Colonic mucosa (tissue), 4 donors: ENCODE measurements at regions not wholly inside any gene's neighbourhood (a gene's known extent, or its start where the extent isn't known, plus 50 kb on each side); places are given as distances from the start of the nearest gene placed in this dataset.

Experiments
- DNase-seq: peaks from one replicate; pipeline ENCODE4 v3.0.0-alpha.2; 2020
- H3K27ac ChIP-seq: fragments of 200-600 bp; one replicate; pipeline ENCODE4 v1.8.0; 2021
- H3K27me3 ChIP-seq: fragments of 200-600 bp; one replicate; pipeline ENCODE4 v1.8.0; 2021
- H3K36me3 ChIP-seq: fragments of 200-600 bp; one replicate; pipeline ENCODE4 v1.8.0; 2021
- H3K4me1 ChIP-seq: fragments of 200-600 bp; one replicate; pipeline ENCODE4 v1.8.0; 2021; ENCODE audit warnings: mild to moderate bottlenecking
- H3K4me3 ChIP-seq: fragments of 200-600 bp; one replicate; pipeline ENCODE4 v1.8.0; 2021
- H3K9ac ChIP-seq, 2 donors: one replicate each; pipeline ENCODE4 v1.7.0; 2013; ENCODE audit warnings: control low read depth in 2 of 2, low read depth in 2 of 2, low read length in 2 of 2
- H3K9me3 ChIP-seq: fragments of 200-600 bp; one replicate; pipeline ENCODE4 v1.8.0; 2021
- intact Hi-C: fragments of 100-400 bp; cut with DNase I; formaldehyde crosslinking; loops from one replicate; pipeline ENCODE4 v1.14.1; 2022
- TF ChIP-seq, protein P1 (sequence below): fragments of 200-600 bp; IDR thresholded peaks from one replicate; pipeline ENCODE4 v1.8.0; 2022; ENCODE audit warnings: antibody characterized with exemption, mild to moderate bottlenecking
- donor health status: healthy.
- donor health status: DM: no; HTN: no; CAD: no.
- donor health status: DM: no; HTN: no; CAD: no.

DNA sequence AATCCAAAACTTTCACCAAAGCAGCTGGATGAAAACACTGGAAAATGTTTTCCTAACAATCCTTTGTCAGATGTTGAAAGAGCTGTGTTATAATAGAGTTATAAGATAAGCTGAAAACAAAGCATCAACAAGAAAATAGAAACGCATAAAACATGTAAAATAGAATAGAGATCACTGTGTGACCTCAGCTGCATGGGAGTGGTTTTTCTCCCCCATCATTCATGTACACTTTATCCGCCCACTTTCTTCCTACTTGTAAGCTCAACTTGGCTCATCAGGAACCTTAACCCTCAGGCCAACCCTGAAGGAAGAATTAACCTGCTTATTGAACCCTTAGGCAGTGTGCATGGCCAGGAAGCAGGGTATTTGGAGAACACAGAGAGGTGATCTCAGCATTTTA is 238.5 kb upstream of the PMFBP1 start:
- no peak for DNase-seq
- no peak overlapping the region for H3K4me3 ChIP-seq
- no peaks in the 10 kb centered on the region for H3K4me1 ChIP-seq
- no peak overlapping the region for H3K9ac ChIP-seq
- intact Hi-C loops, result no loop called here
- H3K36me3 ChIP-seq, result no peaks in the 10 kb centered on the region
- H3K27me3 ChIP-seq, result no peaks in the 10 kb centered on the region
- H3K9me3 ChIP-seq, result no peaks in the 10 kb centered on the region
- no peak overlapping the region for H3K27ac ChIP-seq
- TF ChIP-seq, protein P1, sequence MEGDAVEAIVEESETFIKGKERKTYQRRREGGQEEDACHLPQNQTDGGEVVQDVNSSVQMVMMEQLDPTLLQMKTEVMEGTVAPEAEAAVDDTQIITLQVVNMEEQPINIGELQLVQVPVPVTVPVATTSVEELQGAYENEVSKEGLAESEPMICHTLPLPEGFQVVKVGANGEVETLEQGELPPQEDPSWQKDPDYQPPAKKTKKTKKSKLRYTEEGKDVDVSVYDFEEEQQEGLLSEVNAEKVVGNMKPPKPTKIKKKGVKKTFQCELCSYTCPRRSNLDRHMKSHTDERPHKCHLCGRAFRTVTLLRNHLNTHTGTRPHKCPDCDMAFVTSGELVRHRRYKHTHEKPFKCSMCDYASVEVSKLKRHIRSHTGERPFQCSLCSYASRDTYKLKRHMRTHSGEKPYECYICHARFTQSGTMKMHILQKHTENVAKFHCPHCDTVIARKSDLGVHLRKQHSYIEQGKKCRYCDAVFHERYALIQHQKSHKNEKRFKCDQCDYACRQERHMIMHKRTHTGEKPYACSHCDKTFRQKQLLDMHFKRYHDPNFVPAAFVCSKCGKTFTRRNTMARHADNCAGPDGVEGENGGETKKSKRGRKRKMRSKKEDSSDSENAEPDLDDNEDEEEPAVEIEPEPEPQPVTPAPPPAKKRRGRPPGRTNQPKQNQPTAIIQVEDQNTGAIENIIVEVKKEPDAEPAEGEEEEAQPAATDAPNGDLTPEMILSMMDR, result no peak

DNA sequence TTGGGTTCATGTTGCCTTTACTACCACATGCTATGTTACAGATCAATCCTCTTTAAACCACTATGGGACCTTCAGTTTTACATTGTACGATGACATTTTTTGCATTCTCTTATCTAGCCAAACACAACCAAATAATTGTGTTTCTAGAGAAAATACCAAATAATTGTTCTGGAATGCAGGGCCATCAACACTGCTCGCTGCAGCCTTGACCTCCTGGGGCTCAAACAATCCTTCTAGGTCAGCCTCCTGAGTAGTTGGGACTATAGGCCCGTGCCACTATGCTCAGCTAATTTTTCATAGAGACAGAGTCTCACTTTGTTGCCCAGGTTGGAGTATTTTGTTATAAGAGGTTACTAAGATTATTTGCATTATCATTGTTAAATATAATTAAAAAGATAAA is 237.5 kb upstream of the PMFBP1 start:
- Histone ChIP-seq H3K36me3 (no peaks in the 10 kb centered on the region), H3K9ac (no peak overlapping the region), H3K27ac (no peak overlapping the region), H3K4me1 (no peaks in the 10 kb centered on the region), H3K9me3 (no peaks in the 10 kb centered on the region), H3K27me3 (no peaks in the 10 kb centered on the region), H3K4me3 (no peak overlapping the region)
- TF ChIP-seq, protein P1, result no peak
- intact Hi-C loops, result loop anchor here (10.0 kb wide), 1 partner anchor 285 kb away; no protein-coding TSS in a partner anchor
- DNase-seq, result no peak

DNA sequence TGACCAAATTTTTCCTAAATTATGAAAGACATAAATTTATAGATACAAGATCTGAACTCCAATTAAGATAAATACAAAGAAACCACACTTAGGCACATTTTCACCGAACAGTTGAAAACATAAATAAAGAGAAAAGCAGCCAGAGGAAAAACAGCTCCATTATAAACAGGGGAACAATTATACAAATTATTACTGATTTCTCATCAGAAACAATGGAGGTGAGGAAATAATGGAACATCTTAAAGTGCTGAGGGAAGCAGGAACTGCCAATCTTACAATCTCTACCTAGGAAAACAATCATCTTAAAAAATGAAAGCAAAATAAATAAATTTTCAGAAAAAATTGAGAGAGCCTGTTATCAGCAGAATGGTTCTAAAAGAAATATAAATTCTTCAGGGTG is 234.4 kb upstream of the PMFBP1 start:
- TF ChIP-seq, protein P1, result no peak
- Histone ChIP-seq H3K27ac (no peak overlapping the region), H3K4me3 (no peak overlapping the region), H3K36me3 (no peaks in the 10 kb centered on the region), H3K27me3 (no peaks in the 10 kb centered on the region), H3K9ac (no peak overlapping the region), H3K9me3 (no peaks in the 10 kb centered on the region), H3K4me1 (no peaks in the 10 kb centered on the region)
- intact Hi-C loops, result loop anchor here (10.0 kb wide), 1 partner anchor 282 kb away; no protein-coding TSS in a partner anchor
- no peak for DNase-seq

DNA sequence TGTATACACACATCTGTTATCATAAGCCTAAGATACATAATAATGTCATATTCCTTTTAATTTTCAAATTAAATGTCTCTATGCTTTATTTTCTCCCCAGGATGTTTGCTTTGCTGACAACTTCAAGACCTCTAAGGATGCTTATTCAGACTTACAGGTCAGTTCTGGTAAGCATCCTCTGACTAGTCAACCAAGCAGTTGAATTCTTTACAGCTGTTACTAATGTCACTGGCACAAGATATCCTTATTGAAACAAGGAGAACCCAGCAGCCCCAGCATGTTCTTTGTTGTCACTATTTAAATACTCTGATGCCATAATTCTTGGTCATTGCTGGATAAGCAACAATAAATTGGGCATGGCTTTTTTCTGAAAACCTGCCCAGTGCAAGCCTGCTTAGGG is 232.3 kb upstream of the PMFBP1 start:
- TF ChIP-seq, protein P1, result no peak
- H3K9me3 ChIP-seq, result no peaks in the 10 kb centered on the region
- no peaks in the 10 kb centered on the region for H3K27me3 ChIP-seq
- H3K36me3 ChIP-seq, result no peaks in the 10 kb centered on the region
- H3K4me1 ChIP-seq, result no peaks in the 10 kb centered on the region
- no peak overlapping the region for H3K27ac ChIP-seq
- intact Hi-C loops, result loop anchor here (5.0 to 10.0 kb wide), 2 partner anchors 63 to 279 kb away; no protein-coding TSS in a partner anchor
- DNase-seq, result no peak
- no peak overlapping the region for H3K4me3 ChIP-seq
- H3K9ac ChIP-seq, result no peak overlapping the region

DNA sequence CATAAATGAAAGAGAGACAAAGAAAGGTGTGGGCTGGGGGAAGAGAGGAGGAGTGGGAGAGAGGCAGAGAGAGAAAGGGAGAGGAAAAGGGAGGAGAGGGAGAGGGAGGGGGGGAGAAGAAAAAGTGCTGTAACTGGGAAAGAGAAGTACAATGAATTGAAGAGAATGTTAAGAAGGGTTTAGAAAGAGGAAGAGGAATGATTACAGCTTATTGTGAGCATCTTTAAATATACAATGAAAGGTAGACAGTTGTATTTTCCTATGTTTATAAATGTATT is 229.1 kb upstream of the PMFBP1 start:
- intact Hi-C loops, result loop anchor here (5.0 to 10.0 kb wide), 2 partner anchors 66 to 276 kb away; no protein-coding TSS in a partner anchor
- no peaks in the 10 kb centered on the region for H3K9me3 ChIP-seq
- no peaks in the 10 kb centered on the region for H3K27me3 ChIP-seq
- H3K4me3 ChIP-seq, result no peak overlapping the region
- no peaks in the 10 kb centered on the region for H3K4me1 ChIP-seq
- DNase-seq, result no peak
- TF ChIP-seq, protein P1, result no peak
- H3K36me3 ChIP-seq, result no peaks in the 10 kb centered on the region
- H3K9ac ChIP-seq, result no peak overlapping the region
- H3K27ac ChIP-seq, result no peak overlapping the region
